Coronary artery (tissue), 2 donors: ENCODE measurements at regions not wholly inside any gene's neighbourhood (a gene's known extent, or its start where the extent isn't known, plus 50 kb on each side); places are given as distances from the start of the nearest gene placed in this dataset.

ENCODE experiments used
- DNase-seq: peaks from one replicate; pipeline ENCODE4 v3.0.0-alpha.2; 2017; ENCODE audit warnings: low spot score
- H3K27ac ChIP-seq, 2 donors: fragments of 200-600 bp; sonication (generic); one replicate each; pipeline ENCODE4 v1.5.1; 2016 to 2019
- H3K4me3 ChIP-seq: fragments of 200-600 bp; sonication (generic); 2 replicates; pipeline ENCODE4 v1.5.1; 2016; ENCODE audit warnings: mild to moderate bottlenecking, moderate library complexity
- TF ChIP-seq, protein P1 (sequence below): fragments of 200-600 bp; sonication (generic); IDR thresholded peaks from one replicate; pipeline ENCODE4 v1.5.1; 2019; ENCODE audit warnings: antibody characterized with exemption

DNA sequence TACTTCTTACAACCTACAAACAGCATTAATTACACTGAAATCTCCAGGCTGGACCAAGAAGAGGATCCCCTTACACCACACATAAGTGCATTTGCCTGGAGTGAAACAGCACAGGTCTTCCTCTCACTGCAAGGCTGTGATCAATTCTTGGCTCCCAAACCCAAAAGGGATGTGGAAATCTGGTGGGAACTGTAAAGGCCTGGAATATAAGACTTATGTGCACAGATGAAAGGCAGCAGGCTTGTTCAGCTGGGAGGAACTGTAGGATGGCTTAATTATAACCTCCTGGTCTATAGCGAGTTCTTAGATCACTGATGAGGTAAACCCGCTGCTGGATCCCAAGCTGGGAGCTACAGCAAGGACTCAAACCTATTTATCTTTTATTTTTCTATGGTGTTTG lies 182.9 kb upstream of the TNC start:
- H3K4me3 ChIP-seq: no peak overlapping the region
- TF ChIP-seq, protein P1, sequence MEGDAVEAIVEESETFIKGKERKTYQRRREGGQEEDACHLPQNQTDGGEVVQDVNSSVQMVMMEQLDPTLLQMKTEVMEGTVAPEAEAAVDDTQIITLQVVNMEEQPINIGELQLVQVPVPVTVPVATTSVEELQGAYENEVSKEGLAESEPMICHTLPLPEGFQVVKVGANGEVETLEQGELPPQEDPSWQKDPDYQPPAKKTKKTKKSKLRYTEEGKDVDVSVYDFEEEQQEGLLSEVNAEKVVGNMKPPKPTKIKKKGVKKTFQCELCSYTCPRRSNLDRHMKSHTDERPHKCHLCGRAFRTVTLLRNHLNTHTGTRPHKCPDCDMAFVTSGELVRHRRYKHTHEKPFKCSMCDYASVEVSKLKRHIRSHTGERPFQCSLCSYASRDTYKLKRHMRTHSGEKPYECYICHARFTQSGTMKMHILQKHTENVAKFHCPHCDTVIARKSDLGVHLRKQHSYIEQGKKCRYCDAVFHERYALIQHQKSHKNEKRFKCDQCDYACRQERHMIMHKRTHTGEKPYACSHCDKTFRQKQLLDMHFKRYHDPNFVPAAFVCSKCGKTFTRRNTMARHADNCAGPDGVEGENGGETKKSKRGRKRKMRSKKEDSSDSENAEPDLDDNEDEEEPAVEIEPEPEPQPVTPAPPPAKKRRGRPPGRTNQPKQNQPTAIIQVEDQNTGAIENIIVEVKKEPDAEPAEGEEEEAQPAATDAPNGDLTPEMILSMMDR: no peak
- DNase-seq: no peak
- H3K27ac ChIP-seq: no peak overlapping the region

DNA sequence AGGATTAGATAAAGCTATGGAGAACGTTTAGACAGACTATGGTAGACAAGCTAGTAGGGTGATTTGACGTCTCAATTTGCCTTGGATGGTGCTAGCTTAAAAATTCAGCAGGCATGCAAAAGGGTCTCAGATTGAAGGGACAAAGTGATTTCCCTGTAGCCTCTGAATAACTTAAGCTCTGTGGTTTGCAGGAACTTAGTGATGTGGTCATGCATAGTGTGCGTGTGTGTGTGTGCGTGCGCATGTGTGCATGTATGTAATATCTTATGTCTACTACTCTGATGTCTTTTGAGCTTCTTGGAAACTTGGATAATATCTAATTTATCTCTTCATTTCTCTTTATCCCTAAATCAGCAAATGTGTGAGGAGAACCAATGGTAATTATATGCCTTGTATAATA lies 183.6 kb upstream of the TNC start:
- TF ChIP-seq, protein P1: no peak
- Histone ChIP-seq H3K4me3 (no peak overlapping the region), H3K27ac (no peak overlapping the region)
- no peak for DNase-seq

DNA sequence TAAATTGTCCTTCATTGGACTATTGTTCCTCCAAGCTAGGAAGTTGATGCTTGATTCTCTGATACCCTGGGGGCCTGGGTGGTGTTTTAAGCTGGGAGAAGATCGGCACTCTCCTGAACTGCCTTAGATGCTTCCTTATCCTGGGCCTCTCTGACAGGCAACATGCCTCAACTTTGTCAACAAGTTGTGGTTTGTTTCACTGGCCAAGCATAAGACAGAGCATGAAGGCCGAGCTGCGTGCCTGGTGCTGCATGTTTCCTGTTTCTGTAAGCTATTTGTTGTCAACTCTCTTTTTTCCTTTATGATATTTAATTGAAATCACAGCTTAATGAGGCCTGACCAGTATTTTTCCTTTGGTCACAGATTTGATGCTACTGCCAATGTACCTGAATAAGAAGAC lies 187.6 kb upstream of the TNC start:
- TF ChIP-seq, protein P1: no peak
- DNase-seq: no peak
- no peak overlapping the region for H3K4me3 ChIP-seq
- no peak overlapping the region for H3K27ac ChIP-seq

DNA sequence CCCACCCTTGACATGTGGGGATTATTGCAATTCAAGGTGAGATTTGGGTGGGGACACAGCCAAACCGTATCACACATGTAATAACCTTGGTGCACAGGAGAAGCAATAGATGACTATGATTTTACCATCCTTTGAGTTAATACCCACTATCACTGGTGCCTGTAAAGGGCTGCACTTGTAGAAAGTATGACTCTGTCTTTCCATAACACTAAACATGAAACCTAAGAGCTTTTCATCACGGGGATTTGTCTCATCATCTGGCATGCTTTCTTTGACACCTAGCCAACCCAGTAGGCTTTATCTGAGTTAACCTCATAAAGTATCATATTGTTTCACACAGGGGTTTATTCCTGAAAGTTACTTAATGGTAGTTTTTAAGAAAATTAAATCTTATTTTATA lies 188.9 kb upstream of the TNC start:
- no peak overlapping the region for H3K4me3 ChIP-seq
- TF ChIP-seq, protein P1: no peak
- no peak for DNase-seq
- H3K27ac ChIP-seq: no peak overlapping the region

GRCh38 chr9:115313545-115313944 lies 195.6 kb upstream of the TNC start:
- peak overlapping the region in 1 of 2 donors; percentile 22 for H3K27ac ChIP-seq
- DNase-seq: no peak
- H3K4me3 ChIP-seq: no peak overlapping the region
- TF ChIP-seq, protein P1: no peak

GRCh38 chr9:115326461-115326860 lies 208.5 kb upstream of the TNC start:
- Histone ChIP-seq H3K4me3 (no peak overlapping the region), H3K27ac (no peak overlapping the region)
- TF ChIP-seq, protein P1: no peak
- no peak for DNase-seq

DNA sequence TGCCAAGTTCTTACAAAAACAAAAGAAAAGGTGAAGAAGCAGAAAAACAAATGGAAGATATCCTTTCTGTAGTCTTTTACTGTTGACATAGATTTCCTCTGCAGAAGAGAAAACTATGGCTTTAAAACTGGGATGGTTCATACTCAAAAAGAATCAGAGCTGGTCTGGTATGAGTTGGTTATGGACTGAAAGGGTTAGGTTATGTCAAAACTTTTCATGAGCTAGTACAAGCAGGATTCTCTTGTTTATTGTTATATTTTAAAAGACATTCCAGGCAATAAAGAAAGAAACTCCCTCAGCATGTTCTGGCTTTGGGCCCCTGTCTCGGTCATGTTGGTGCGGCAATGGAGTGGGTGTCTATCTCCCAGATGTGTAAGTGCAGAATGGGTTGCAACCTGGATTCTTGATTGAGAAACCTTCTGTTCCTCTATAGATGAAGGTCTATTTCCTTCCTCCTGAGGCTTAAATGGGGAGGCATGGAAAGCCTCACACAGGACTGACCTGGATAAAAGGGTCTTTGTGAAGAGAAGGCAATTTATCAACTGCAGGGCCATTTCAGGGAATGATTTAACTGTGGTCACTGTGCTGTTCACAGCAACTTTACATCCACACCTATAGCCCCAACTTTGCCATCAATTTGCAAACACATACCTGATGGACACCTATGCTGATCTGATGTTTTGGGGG lies 209.6 kb upstream of the TNC start:
- H3K27ac ChIP-seq: peak overlapping the region; percentile 41 to 58
- no peak overlapping the region for H3K4me3 ChIP-seq
- no peak for DNase-seq
- TF ChIP-seq, protein P1: no peak
